ENCODE measurements at regions not wholly inside any gene's neighbourhood (a gene's known extent, or its start where the extent isn't known, plus 50 kb on each side); places are given as distances from the start of the nearest gene placed in this dataset.
"Not testable (repeated sequence)": the region's sequence is repeated elsewhere in the genome, so short reads cannot be mapped to it uniquely, and the experiment has no call there.

DNA sequence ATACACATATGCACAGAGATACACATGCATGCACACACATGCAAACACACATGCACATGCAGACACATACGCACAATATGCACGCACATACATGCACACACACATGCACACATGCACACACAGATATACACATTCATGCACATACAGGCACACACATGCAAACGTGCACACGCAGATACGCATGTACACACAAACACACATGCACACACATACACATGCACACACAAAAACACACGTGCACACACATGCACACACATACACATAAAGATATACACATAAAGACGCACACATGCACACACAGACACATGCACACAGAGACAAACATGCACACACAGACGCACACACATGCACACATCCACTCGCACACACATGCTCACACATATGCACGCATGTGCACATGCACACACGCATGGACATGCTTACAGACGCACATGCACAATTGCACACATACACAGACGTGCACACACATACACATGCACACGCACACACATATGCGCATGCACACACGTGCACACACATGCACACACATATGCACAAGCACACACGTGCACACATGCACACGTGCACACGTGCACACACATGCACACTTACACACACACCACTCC, 145.2 kb downstream of the ADRA2C start:
- Histone ChIP-seq H3K27me3 (ENCODE audit: low read depth) (peaks cover 41% of the 10 kb centered on the region), H3K9me3 (replicated peaks) (no peaks in the 10 kb centered on the region), H3K36me3 (no peaks in the 10 kb centered on the region), H3K27ac (replicated peaks) (no peak overlapping the region), H3K4me1 (no peaks in the 10 kb centered on the region), H3K4me3 (no peak overlapping the region)
- TF ChIP-seq, protein P1, sequence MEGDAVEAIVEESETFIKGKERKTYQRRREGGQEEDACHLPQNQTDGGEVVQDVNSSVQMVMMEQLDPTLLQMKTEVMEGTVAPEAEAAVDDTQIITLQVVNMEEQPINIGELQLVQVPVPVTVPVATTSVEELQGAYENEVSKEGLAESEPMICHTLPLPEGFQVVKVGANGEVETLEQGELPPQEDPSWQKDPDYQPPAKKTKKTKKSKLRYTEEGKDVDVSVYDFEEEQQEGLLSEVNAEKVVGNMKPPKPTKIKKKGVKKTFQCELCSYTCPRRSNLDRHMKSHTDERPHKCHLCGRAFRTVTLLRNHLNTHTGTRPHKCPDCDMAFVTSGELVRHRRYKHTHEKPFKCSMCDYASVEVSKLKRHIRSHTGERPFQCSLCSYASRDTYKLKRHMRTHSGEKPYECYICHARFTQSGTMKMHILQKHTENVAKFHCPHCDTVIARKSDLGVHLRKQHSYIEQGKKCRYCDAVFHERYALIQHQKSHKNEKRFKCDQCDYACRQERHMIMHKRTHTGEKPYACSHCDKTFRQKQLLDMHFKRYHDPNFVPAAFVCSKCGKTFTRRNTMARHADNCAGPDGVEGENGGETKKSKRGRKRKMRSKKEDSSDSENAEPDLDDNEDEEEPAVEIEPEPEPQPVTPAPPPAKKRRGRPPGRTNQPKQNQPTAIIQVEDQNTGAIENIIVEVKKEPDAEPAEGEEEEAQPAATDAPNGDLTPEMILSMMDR (IDR thresholded peaks at IDR 0.05; ENCODE audit: borderline replicate concordance), result no peak
- intact Hi-C loops (cut with micrococcal nuclease), result no loop called here
- DNase-seq, result no peak

DNA sequence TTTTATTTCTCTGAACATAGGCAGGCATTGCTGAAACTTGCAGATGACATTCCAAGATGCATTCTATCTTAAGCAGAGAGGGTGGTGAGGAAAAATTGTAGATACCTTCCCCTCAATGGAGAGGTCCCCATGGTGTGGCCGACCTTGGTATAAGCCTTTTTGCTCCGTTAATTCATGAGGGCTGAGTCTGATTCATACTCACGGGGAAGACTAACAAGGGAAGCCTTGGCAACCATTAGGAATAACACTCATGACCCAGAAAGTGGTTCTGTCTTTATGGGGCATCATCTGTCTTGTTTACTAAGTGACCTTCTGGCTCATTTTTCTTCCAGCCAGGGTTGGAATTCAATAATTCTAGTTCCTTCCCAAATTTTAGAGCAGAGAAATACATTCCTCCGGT, 148.3 kb downstream of the ADRA2C start:
- H3K9me3 ChIP-seq (replicated peaks); H3K36me3 ChIP-seq; DNase-seq; H3K4me3 ChIP-seq; H3K4me1 ChIP-seq; intact Hi-C loops (cut with micrococcal nuclease); H3K27ac ChIP-seq (replicated peaks): not testable (repeated sequence)
- H3K27me3 ChIP-seq (ENCODE audit: low read depth), result peaks cover 25% of the 10 kb centered on the region

DNA sequence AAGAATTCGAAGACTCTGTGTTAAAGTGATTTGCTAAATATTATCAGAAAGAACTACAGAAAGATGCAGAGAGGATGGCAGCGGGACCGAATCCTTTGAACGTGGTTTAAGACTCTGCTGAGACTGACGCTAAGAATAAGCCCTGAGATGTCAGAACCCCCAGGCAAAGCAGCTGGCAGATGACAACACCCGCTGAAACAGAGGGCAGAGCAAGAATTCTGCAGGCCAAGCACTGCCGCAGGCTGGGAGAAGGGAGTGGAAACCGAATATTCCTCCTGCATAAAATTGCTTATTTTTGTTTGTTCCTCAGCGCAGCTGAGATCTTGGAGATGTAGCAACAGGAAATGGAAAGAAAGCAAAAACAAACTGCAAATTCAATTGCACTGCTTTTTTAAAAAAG, 153.3 kb downstream of the ADRA2C start:
- H3K9me3 ChIP-seq (replicated peaks); DNase-seq; H3K4me1 ChIP-seq; H3K36me3 ChIP-seq; intact Hi-C loops (cut with micrococcal nuclease); H3K4me3 ChIP-seq; H3K27ac ChIP-seq (replicated peaks): not testable (repeated sequence)
- H3K27me3 ChIP-seq (ENCODE audit: low read depth), result peaks cover 19% of the 10 kb centered on the region

DNA sequence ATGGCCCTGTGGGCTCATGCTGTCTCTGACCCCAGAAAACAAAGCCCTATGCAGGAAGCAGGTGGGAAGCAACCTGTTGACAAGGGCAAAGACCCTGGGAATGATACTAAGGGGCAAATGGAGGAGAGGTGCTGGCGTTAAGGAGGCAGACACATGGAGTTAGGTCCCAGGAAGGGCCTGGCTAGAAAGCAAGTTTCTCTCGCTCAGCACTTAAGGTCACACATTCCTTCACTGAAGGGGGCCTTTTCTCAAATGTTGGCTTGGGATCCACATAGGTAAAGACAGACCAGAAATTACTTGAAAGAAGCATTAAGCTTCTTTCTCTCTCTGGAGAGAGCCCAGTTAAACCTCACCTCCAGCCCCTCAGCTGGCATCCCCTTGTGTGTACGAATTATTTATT, 155.7 kb downstream of the ADRA2C start:
- H3K4me3 ChIP-seq; H3K4me1 ChIP-seq; H3K27ac ChIP-seq (replicated peaks); H3K9me3 ChIP-seq (replicated peaks); DNase-seq; intact Hi-C loops (cut with micrococcal nuclease); H3K36me3 ChIP-seq: not testable (repeated sequence)
- peaks cover 16% of the 10 kb centered on the region for H3K27me3 ChIP-seq (ENCODE audit: low read depth)

DNA sequence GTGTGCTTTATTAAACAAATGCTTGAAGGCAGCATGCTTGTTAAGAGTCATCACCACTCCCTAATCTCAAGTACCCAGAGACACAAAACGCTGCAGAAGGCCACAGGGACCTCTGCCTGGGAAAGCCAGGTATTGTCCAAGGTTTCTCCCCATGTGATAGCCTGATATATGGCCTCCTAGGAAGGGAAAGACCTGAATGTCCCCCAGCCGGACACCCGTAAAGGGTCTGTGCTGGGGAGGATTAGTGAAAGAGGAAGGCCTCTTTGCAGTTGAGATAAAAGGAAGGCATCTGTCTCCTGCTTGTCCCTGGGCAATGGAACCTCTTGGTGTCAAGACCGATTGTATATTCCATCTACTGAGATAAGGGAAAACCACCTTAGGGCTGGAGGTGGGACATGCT, 159.7 kb downstream of the ADRA2C start:
- H3K4me1 ChIP-seq; intact Hi-C loops (cut with micrococcal nuclease); H3K4me3 ChIP-seq; DNase-seq; H3K27ac ChIP-seq (replicated peaks); H3K9me3 ChIP-seq (replicated peaks); H3K36me3 ChIP-seq: not testable (repeated sequence)
- H3K27me3 ChIP-seq (ENCODE audit: low read depth), result peaks cover 32% of the 10 kb centered on the region

DNA sequence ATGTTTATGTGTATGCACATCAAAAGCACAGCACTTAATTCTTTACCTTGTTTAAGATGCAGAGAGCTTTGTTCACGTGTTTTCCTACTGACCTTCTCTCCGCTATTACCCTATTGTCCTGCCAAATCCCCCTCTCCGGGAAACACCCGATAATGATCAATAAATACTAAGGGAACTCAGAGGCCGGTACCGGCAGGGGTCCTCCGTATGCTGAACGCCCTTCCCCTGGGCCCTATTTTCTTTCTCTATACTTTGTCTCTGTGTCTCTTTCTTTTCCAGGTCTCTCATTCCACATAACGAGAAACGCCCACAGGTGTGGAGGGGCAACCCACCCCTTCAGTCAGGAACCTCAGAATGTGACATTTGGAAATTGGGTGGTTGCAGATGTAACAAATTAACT, 160.1 kb downstream of the ADRA2C start:
- intact Hi-C loops (cut with micrococcal nuclease); H3K4me3 ChIP-seq; H3K9me3 ChIP-seq (replicated peaks); H3K4me1 ChIP-seq; H3K36me3 ChIP-seq; H3K27ac ChIP-seq (replicated peaks); DNase-seq: not testable (repeated sequence)
- peaks cover 32% of the 10 kb centered on the region for H3K27me3 ChIP-seq (ENCODE audit: low read depth)

DNA sequence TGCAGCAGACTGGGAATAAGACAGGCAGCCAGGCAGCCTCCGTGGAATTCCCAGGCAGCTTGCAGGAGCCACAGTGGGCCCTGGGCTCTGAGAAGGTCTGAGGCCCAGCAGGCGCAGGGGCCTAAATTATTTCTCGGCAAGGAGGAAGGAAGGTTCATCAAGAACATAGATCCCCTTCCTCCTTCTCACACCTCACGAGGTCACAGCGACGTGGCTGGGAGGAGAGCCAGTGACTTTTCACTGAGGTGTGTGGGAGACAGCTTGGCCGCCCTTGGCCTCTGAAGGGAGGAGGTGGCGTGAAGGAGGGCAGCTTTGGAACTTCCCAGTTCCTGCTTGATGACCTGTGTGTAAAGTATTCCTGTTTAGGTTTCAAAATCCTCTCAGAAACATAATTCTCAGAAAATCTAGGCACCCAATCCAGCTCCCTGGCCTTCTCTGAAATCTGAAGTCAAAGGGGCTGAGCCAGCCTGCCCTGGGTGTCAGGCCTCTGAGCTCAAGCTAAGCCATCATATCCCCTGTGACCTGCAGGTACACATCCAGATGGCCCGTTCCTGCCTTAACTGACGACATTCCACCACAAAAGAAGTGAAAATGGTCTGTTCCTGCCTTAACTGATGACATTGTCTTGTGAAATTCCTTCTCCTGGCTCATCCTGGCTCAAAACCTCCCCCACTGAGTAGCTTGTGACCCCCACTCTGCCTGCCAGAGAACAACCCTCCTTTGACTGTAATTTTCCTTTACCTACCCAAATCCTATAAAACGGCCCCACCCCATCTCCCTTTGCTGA, 161.0 kb downstream of the ADRA2C start:
- H3K36me3 ChIP-seq; H3K4me1 ChIP-seq; intact Hi-C loops (cut with micrococcal nuclease); H3K27ac ChIP-seq (replicated peaks); DNase-seq; H3K9me3 ChIP-seq (replicated peaks); H3K4me3 ChIP-seq: not testable (repeated sequence)
- peaks cover 32% of the 10 kb centered on the region for H3K27me3 ChIP-seq (ENCODE audit: low read depth)

DNA sequence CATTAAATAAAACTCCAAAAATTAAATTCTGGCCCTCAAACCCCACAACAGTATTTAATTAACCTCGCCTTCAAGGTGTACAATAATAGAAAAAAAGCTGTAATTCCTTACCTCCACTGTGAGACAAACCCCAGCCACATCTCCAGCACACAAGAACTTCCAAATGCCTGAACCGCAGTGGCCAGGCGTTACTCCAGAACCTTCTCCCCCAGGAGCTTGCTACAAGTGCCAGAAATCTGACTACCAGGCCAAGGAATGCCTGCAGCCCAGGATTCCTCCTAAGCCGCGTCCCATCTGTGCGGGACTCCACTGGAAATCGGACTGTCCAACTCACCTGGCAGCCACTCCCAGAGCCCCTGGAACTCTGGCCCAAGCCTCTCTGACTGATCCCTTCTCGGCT, 163.2 kb downstream of the ADRA2C start:
- H3K9me3 ChIP-seq (replicated peaks); H3K4me3 ChIP-seq; intact Hi-C loops (cut with micrococcal nuclease); H3K27ac ChIP-seq (replicated peaks); H3K4me1 ChIP-seq; DNase-seq; H3K36me3 ChIP-seq: not testable (repeated sequence)
- peaks cover 31% of the 10 kb centered on the region for H3K27me3 ChIP-seq (ENCODE audit: low read depth)

DNA sequence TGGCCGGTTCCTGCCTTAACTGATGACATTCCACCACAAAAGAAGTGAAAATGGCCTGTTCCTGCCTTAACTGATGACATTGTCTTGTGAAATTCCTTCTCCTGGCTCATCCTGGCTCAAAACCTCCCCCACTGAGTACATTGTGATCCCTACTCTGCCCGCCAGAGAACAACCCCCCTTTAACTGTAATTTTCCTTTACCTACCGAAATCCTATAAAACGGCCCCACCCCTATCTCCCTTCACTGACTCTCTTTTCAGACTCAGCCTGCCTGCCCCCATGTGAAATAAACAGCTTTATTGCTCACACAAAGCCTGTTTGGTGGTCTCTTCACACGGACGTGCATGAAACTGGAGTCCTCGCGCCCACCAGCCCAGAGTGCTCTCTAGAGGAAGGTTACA, 166.5 kb downstream of the ADRA2C start:
- H3K9me3 ChIP-seq (replicated peaks); intact Hi-C loops (cut with micrococcal nuclease); H3K27ac ChIP-seq (replicated peaks); DNase-seq; H3K36me3 ChIP-seq; H3K4me1 ChIP-seq; H3K4me3 ChIP-seq: not testable (repeated sequence)
- peaks cover 20% of the 10 kb centered on the region for H3K27me3 ChIP-seq (ENCODE audit: low read depth)

DNA sequence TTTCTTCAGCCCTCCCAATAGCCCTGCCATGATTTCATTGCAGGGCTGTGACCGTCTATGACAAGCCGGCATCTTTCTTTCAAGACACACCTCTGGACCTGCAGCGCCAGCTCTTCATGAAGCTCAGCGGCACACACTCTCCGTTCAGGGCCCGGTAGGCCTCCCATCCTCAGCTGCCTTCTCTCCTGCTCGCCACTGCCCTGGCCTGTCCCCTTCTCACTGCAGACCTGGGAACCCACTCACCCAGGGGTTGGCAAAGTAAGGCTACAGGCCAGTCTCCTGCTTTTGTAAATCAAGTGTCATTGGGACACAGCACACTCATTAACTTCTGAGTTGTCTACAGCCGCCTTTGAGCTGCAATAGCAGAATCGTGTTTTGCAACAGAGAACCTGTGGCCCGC, 169.2 kb downstream of the ADRA2C start:
- H3K27me3 ChIP-seq (ENCODE audit: low read depth); intact Hi-C loops (cut with micrococcal nuclease); H3K36me3 ChIP-seq; H3K27ac ChIP-seq (replicated peaks); DNase-seq; H3K4me3 ChIP-seq; H3K4me1 ChIP-seq; H3K9me3 ChIP-seq (replicated peaks): not testable (repeated sequence)

Data from left ventricle myocardium inferior (tissue), 1 donor.